HFFc6 (cell line): ENCODE measurements at regions not wholly inside any gene's neighbourhood (a gene's known extent, or its start where the extent isn't known, plus 50 kb on each side); places are given as distances from the start of the nearest gene placed in this dataset.

Source experiments
- DNase-seq: peaks from one replicate; pipeline ENCODE4 v3.0.0-alpha.2; 2018
- H3K27ac Mint-ChIP-seq: 2 replicates; pipeline ENCODE4 v1.8.0; 2020; ENCODE audit warnings: mild to moderate bottlenecking, mixed read lengths
- H3K27me3 Mint-ChIP-seq: 2 replicates; pipeline ENCODE4 v1.8.0; 2021; ENCODE audit warnings: mild to moderate bottlenecking, moderate library complexity, mixed read lengths; ENCODE audit not compliant: insufficient read depth
- H3K36me3 Mint-ChIP-seq: 2 replicates; pipeline ENCODE4 v1.8.0; 2021; ENCODE audit warnings: low read depth, mixed read lengths
- H3K4me1 Mint-ChIP-seq: 2 replicates; pipeline ENCODE4 v1.8.0; 2020; ENCODE audit warnings: low read depth, mixed read lengths
- H3K4me3 Mint-ChIP-seq: 2 replicates; pipeline ENCODE4 v1.8.0; 2020; ENCODE audit warnings: mild to moderate bottlenecking, moderate library complexity, mixed read lengths
- H3K9me3 Mint-ChIP-seq: 2 replicates; pipeline ENCODE4 v1.8.0; 2020; ENCODE audit warnings: mild to moderate bottlenecking, mixed read lengths
- CTCF ChIP-seq: fragments of 200-600 bp; sonication (generic); IDR thresholded peaks from 2 replicates; pipeline ENCODE4 v1.5.0; 2021; ENCODE audit warnings: antibody characterized with exemption, mild to moderate bottlenecking

GRCh38 chr5:121156565-121156964 is 692.5 kb downstream of the PRR16 start:
- H3K36me3 Mint-ChIP-seq = no peaks in the 10 kb centered on the region
- H3K9me3 Mint-ChIP-seq = peaks cover 18% of the 10 kb centered on the region; the same call in 1 of the 2 replicates
- no peak for DNase-seq
- H3K27me3 Mint-ChIP-seq = no peaks in the 10 kb centered on the region
- H3K27ac Mint-ChIP-seq = no peak overlapping the region
- no peaks in the 10 kb centered on the region for H3K4me1 Mint-ChIP-seq
- no peak for TF ChIP-seq CTCF
- no peak overlapping the region for H3K4me3 Mint-ChIP-seq

- peaks cover 18% of the 10 kb centered on the region; the same call in 1 of the 2 replicates for H3K9me3 Mint-ChIP-seq
- H3K27ac Mint-ChIP-seq = no peak overlapping the region
- DNase-seq = no peak
- no peak overlapping the region for H3K4me3 Mint-ChIP-seq
- no peaks in the 10 kb centered on the region for H3K27me3 Mint-ChIP-seq
- H3K36me3 Mint-ChIP-seq = no peaks in the 10 kb centered on the region
- no peaks in the 10 kb centered on the region for H3K4me1 Mint-ChIP-seq
- no peak for TF ChIP-seq CTCF
Measured at GRCh38 chr5:121158451-121158850, 693.2 kb upstream of the FTMT start.

GRCh38 chr5:121160591-121160990 is 691.1 kb upstream of the FTMT start:
- H3K4me1 Mint-ChIP-seq = no peaks in the 10 kb centered on the region

GRCh38 chr5:121164632-121165031 is 687.0 kb upstream of the FTMT start:
- Mint-ChIP-seq H3K4me3 (no peak overlapping the region), H3K27me3 (no peaks in the 10 kb centered on the region), H3K27ac (no peak overlapping the region)

More at GRCh38 chr5:121160591-121160990, 691.1 kb upstream of the FTMT start:
- DNase-seq = no peak
- H3K4me3 Mint-ChIP-seq = no peak overlapping the region
- H3K27ac Mint-ChIP-seq = no peak overlapping the region
- peaks cover 22% of the 10 kb centered on the region for H3K9me3 Mint-ChIP-seq
- H3K36me3 Mint-ChIP-seq = no peaks in the 10 kb centered on the region
- TF ChIP-seq CTCF = no peak
- H3K27me3 Mint-ChIP-seq = no peaks in the 10 kb centered on the region

GRCh38 chr5:121171361-121171760 is 680.3 kb upstream of the FTMT start:
- no peak for DNase-seq
- Mint-ChIP-seq H3K4me1 (no peaks in the 10 kb centered on the region), H3K27me3 (no peaks in the 10 kb centered on the region; the same call in 1 of the 2 replicates), H3K9me3 (peaks cover 21% of the 10 kb centered on the region), H3K27ac (no peak overlapping the region), H3K4me3 (no peak overlapping the region), H3K36me3 (no peaks in the 10 kb centered on the region)
- TF ChIP-seq CTCF = no peak

More at GRCh38 chr5:121164632-121165031, 687.0 kb upstream of the FTMT start:
- DNase-seq = no peak
- Mint-ChIP-seq H3K9me3 (peaks cover 16% of the 10 kb centered on the region), H3K36me3 (no peaks in the 10 kb centered on the region), H3K4me1 (no peaks in the 10 kb centered on the region)
- no peak for TF ChIP-seq CTCF

GRCh38 chr5:121171834-121172233 is 679.8 kb upstream of the FTMT start:
- no peak for TF ChIP-seq CTCF
- Mint-ChIP-seq H3K36me3 (no peaks in the 10 kb centered on the region), H3K4me1 (no peaks in the 10 kb centered on the region), H3K9me3 (peaks cover 20% of the 10 kb centered on the region), H3K27ac (no peak overlapping the region), H3K27me3 (no peaks in the 10 kb centered on the region; the same call in 1 of the 2 replicates), H3K4me3 (no peak overlapping the region)
- no peak for DNase-seq
